ENCODE measurements at regions not wholly inside any gene's neighbourhood (a gene's known extent, or its start where the extent isn't known, plus 50 kb on each side); places are given as distances from the start of the nearest gene placed in this dataset.
"Not testable (repeated sequence)": the region's sequence is repeated elsewhere in the genome, so short reads cannot be mapped to it uniquely, and the experiment has no call there.

DNA sequence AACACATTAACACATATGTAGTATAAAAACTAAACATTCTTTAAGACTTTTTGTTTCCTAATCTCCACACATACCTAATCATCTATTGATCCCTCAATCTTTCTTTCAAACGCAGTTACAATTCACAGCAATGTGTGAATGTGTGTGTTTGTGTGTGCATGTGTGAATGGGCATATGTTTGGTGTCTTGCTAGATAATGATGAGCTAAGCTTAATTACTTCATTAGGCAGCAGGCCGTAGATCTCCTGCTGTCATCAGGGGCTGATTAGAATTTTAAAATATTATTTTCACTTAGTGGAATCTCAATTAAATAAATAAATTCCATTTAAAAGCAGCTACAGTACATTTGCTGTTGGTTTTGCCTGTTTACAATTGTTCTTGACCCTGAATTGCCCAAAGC, 187.8 kb upstream of the LHX8 start:
- no peak for DNase-seq (ENCODE audit: low read depth)

DNA sequence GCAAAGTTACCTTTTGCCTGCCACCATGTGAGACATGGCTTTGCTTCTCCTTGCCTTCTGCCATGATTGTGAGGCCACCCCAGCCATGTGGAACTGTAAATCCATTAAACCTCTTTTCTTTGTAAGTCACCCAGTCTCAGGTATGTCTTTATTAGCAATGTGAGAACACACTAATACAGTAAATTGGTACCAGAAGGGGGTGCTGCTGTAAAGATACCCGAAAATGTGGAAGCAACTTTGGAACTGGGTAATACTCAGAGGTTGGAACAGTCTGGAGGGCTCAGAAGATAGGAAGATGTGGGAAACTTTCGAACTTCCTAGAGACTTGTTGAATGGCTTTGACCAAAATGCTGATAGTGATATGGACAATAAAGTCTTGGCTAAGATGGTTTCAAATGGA, 184.8 kb upstream of the LHX8 start:
- not testable (repeated sequence) for DNase-seq (ENCODE audit: low read depth)

- not testable (repeated sequence) for DNase-seq (ENCODE audit: low read depth)
Measured at GRCh38 chr1:74951981-74952380, 182.2 kb upstream of the LHX8 start.

- no peak for DNase-seq (ENCODE audit: low read depth)
Measured at GRCh38 chr1:74952786-74953185, 181.4 kb upstream of the LHX8 start.

DNA sequence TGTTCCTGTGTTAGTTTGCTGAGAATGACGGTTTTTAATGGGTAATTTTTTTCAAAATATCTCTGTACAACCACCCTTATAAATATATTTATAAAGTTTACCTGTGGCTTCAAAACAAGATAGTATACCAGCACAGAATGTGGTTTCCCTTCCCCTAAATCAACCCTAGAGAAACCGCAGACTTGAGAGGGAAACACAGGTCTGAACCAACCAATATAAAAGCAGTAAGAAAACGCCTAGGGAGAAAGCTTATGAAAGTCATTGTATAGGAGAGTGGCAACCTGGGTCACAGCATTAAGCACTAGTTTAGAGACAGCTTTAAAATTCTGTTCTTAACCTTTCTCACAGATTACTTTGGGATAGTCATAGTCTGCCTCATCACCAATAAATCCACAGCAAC, 180.6 kb upstream of the LHX8 start:
- no peak for DNase-seq (ENCODE audit: low read depth)

GRCh38 chr1:74963120-74963519, 171.1 kb upstream of the LHX8 start:
- no peak for DNase-seq (ENCODE audit: low read depth)

- DNase-seq (ENCODE audit: low read depth), result no peak
Measured at GRCh38 chr1:74964508-74965102, 169.6 kb upstream of the LHX8 start.

DNA sequence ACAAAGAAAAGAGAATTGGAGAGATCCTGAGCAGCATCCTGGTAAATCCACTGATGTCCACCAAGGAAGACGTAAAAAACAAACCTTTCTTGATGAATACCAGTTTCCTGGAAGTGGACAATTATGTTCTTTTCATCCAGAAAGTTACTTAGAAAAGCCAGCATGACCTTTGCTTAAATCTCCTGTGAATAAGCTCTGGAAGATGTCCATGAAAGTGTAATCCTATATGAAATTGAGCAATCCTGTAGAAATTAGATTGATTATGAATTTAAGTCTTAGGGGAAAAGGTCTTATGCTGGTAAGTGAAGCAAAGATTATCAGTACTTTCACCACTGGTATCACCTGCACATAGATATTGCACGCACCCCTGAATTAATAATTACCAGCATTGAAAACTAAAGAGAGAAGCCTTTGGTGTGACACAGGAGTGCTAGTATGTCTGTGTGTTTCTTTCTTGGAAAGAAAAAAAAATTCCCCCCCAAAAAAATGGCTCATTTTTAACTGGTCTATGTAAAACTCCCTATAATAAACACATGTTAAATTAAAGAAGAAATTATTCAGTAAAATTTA, 164.5 kb upstream of the LHX8 start:
- DNase-seq (ENCODE audit: low read depth), result no peak

DNA sequence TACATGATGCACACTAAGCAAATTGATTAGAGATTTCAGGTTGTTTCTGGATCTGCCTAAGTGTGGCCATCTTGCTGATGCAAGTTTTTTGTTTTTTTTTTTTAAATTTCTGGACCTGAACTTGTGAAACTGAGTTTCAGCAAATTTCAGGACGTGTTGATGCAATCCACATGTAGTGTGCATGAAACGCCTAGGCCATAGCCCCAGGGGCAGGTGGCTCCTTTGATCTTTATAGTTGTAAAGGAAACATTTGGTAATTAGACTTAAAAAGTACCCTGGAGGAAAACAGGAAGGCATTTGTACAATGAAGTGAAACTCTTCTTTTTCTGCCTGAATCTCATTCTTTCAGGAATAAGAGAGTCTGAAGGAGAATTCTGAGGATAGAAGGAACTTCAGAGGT, 162.2 kb upstream of the LHX8 start:
- DNase-seq (ENCODE audit: low read depth), result no peak

- no peak for DNase-seq (ENCODE audit: low read depth)
Measured at GRCh38 chr1:74976491-74976890, 157.7 kb upstream of the LHX8 start.

GRCh38 chr1:74992448-74992847, 141.7 kb upstream of the LHX8 start:
- not testable (repeated sequence) for DNase-seq (ENCODE audit: low read depth)

DNA sequence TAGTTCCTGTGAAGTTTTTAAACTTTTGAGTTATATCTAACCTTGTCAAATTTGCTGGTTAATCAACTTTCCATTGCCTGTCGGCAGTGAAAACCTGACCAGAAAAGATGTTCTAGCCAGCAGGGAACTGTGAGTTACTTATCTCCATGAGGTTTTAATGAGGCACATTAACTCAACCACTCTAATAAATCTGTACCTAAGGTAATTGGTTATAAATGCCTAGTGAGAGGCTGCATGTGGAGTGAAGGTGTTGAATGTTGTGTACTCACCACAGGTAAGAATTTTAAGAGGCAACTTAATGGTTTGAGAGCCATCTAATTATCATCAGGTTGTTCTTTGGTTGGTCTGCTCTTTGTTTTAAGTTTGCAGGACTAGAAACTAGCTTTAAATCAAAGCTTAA, 138.4 kb upstream of the LHX8 start:
- DNase-seq (ENCODE audit: low read depth), result no peak

- no peak for DNase-seq (ENCODE audit: low read depth)
Measured at GRCh38 chr1:75010547-75010946, 123.6 kb upstream of the LHX8 start.

GRCh38 chr1:75014250-75014649, 119.9 kb upstream of the LHX8 start:
- no peak for DNase-seq (ENCODE audit: low read depth)

- DNase-seq (ENCODE audit: low read depth), result no peak
Measured at GRCh38 chr1:75023005-75023404, 111.2 kb upstream of the LHX8 start.

DNA sequence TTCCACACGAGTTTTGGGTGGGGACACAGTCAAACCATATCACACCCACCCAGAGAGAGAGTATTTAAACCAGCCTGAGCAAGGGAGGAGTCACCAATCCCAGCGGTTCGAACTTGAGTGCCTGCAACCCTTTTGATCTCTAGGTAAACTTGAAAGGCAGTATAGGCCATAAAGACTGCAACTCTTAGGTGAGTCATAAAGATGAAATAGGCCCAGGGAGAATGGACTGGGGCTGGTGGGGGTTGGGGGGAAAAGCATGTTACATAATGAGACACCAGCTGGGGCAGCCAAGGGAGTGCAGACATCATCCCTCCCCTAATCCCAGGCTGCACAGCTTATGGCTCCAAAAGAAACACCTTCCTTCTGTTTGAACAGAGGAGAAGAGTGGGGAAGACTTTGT, 99.8 kb upstream of the LHX8 start:
- DNase-seq (ENCODE audit: low read depth), result no peak

GRCh38 chr1:75035536-75035935, 98.7 kb upstream of the LHX8 start:
- peak; percentile 15 for DNase-seq (ENCODE audit: low read depth)

DNA sequence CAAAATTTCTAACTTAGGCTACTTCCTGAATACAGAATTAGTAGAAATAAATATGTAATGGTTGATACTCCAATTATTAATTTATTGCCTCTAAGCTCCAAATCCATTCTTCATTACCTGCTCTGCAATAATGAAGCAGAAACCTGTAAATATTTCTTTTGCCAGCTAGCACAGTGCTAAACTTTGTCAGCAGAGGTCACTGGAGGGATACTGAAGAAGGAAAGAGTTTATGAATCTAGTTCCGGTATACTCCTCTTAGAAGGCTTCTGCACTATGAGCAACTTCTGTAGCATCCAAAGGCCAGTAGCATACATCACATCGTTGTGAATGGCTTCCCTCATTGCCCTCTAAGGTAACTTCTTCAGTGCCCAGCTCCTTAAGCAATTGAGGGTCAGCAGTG, 81.0 kb upstream of the LHX8 start:
- DNase-seq (ENCODE audit: low read depth), result no peak

DNA sequence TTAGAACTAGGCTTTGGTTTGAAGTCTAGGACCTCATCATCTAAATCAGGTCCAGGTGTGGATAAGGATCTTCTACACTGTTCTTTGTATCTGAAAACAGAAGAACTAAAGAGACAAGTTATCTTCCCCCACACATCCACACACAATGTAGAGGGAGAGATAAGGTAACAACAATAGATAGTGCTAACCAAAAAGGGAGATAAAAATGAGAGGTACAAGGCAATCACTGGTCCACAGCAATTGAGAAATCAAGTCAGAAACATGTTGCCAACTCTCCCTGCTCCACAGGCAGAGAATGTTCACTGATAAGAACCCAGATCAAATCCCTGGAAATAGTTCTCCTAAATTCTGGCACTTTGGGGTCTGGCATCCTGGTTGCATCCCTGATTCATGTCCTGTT, 75.8 kb upstream of the LHX8 start:
- DNase-seq (ENCODE audit: low read depth), result no peak

- DNase-seq (ENCODE audit: low read depth), result no peak
Measured at GRCh38 chr1:75062111-75062510, 72.1 kb upstream of the LHX8 start.

GRCh38 chr1:75067975-75068374, 66.2 kb upstream of the LHX8 start:
- DNase-seq (ENCODE audit: low read depth), result no peak

DNA sequence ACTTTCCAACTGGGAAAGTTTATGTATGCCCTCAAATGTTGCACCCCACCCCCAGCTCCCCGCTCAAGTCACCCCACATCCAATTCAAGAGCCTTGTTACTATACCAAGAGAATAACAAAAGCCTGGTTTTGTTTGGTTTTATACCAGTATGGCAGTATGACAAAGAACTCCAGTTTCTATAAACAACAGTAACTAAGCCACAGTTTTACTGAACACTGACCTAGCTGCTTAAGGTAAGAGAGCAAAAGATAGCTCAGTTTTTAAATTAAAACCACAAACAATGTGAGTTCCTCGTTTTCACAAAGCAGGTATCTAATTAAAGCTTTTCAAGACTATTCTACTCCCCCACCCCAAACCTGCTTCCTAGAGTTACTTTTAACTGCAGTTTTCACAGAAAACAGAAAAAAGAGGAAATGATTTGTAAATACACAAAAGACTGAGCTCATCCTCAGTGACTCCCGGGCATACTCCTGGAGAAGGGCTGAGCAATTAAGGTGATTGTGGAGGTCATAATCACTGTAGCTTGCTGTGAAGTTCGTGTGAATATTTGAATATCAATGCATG, 59.3 kb upstream of the LHX8 start:
- DNase-seq (ENCODE audit: low read depth), result no peak

GRCh38 chr1:75079538-75080290, 54.5 kb upstream of the LHX8 start:
- peak; percentile 6 for DNase-seq (ENCODE audit: low read depth)
